ENCODE measurements at regions not wholly inside any gene's neighbourhood (a gene's known extent, or its start where the extent isn't known, plus 50 kb on each side); places are given as distances from the start of the nearest gene placed in this dataset.

DNA sequence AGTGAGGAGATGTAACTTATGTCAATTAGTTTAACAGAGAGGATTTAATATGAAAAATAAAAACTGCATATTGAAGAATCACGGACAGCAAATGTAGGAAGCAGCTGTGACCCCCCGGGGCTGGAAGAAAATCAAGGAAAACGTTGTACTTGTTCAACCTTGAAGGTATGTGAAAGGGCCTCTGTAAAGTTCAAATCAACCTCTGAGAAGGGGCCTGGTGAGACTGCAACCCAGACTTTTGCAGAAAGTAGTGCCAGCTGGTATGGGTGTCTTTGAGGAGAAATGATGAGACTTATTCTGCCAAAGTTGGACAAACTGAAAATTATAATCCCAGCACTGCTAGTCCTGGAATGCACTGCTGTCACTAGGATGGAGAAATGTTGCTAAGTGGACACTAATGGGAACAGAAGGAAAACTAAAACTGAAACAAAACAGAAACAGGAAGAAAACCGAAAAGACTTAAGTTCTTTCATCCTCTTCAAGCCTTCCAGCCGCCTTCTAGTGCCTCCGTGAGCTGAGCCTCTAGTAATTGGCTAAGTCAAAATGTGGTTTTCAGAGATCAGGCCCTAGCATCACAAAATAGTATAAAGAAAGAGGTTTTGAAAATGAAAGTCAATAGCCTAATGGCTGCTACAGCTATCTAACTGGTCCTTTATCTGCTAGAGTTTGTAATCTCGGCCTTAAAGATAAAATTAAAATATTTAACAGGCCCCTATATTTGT is 253.7 kb upstream of the SORCS1 start:
- TF ChIP-seq E2F5 (CRISPR knock-in tag; IDR thresholded peaks at IDR 0.05) (no peak), JUN (CRISPR knock-in tag; IDR thresholded peaks at IDR 0.05) (no peak)

All from WTC11 (cell line).